GM21367 (cell line): ENCODE measurements at regions not wholly inside any gene's neighbourhood (a gene's known extent, or its start where the extent isn't known, plus 50 kb on each side); places are given as distances from the start of the nearest gene placed in this dataset.
"Not testable (repeated sequence)": the region's sequence is repeated elsewhere in the genome, so short reads cannot be mapped to it uniquely, and the experiment has no call there.

ENCODE experiments used
- ATAC-seq: cut with Tn5 transposase; IDR thresholded peaks from one replicate; pipeline ENCODE4 v1.9.1; 2021; ENCODE audit not compliant: unreplicated experiment

GRCh38 chr5:120917214-120917758 lies 453.2 kb downstream of the PRR16 start:
- ATAC-seq, result no peak

- no peak for ATAC-seq
Observed at GRCh38 chr5:120919017-120919416, 454.9 kb downstream of the PRR16 start.

GRCh38 chr5:120923026-120923425 lies 458.9 kb downstream of the PRR16 start:
- ATAC-seq, result no peak

- no peak for ATAC-seq
Observed at GRCh38 chr5:120926471-120926870, 462.4 kb downstream of the PRR16 start.

GRCh38 chr5:120927950-120928530 lies 463.9 kb downstream of the PRR16 start:
- no peak for ATAC-seq

GRCh38 chr5:120932480-120932879 lies 468.4 kb downstream of the PRR16 start:
- no peak for ATAC-seq

GRCh38 chr5:120934031-120934430 lies 469.9 kb downstream of the PRR16 start:
- ATAC-seq, result no peak

- ATAC-seq, result no peak
Observed at GRCh38 chr5:120936652-120937051, 472.6 kb downstream of the PRR16 start.

GRCh38 chr5:120938604-120939003 lies 474.5 kb downstream of the PRR16 start:
- ATAC-seq, result no peak

GRCh38 chr5:120942596-120943350 lies 478.7 kb downstream of the PRR16 start:
- no peak for ATAC-seq

- not testable (repeated sequence) for ATAC-seq
Observed at GRCh38 chr5:120949596-120949995, 485.5 kb downstream of the PRR16 start.

- not testable (repeated sequence) for ATAC-seq
Observed at GRCh38 chr5:120953445-120953844, 489.3 kb downstream of the PRR16 start.

GRCh38 chr5:120954255-120954654 lies 490.2 kb downstream of the PRR16 start:
- no peak for ATAC-seq

- ATAC-seq, result no peak
Observed at GRCh38 chr5:120955795-120956194, 491.7 kb downstream of the PRR16 start.

GRCh38 chr5:120958877-120959485 lies 494.9 kb downstream of the PRR16 start:
- no peak for ATAC-seq

GRCh38 chr5:120960510-120960909 lies 496.4 kb downstream of the PRR16 start:
- ATAC-seq, result no peak

GRCh38 chr5:120967366-120967765 lies 503.3 kb downstream of the PRR16 start:
- ATAC-seq, result no peak

GRCh38 chr5:120974690-120975089 lies 510.6 kb downstream of the PRR16 start:
- ATAC-seq, result no peak

GRCh38 chr5:120982351-120982750 lies 518.3 kb downstream of the PRR16 start:
- ATAC-seq, result no peak

GRCh38 chr5:120985526-120985925 lies 521.4 kb downstream of the PRR16 start:
- ATAC-seq, result no peak

GRCh38 chr5:120988491-120988890 lies 524.4 kb downstream of the PRR16 start:
- no peak for ATAC-seq

GRCh38 chr5:120988941-120989340 lies 524.8 kb downstream of the PRR16 start:
- ATAC-seq, result no peak
